ENCODE measurements at regions not wholly inside any gene's neighbourhood (a gene's known extent, or its start where the extent isn't known, plus 50 kb on each side); places are given as distances from the start of the nearest gene placed in this dataset.
"Not testable (repeated sequence)": the region's sequence is repeated elsewhere in the genome, so short reads cannot be mapped to it uniquely, and the experiment has no call there.

- no peak for DNase-seq
These were observed 199.9 kb downstream of the FAM181B start for GRCh38 chr11:82533628-82534327.

- DNase-seq: no peak
These were observed 203.7 kb downstream of the FAM181B start for GRCh38 chr11:82529936-82530335.

GRCh38 chr11:82527081-82527584, 206.5 kb downstream of the FAM181B start:
- DNase-seq: no peak

- DNase-seq: no peak
These were observed 210.5 kb downstream of the FAM181B start for GRCh38 chr11:82523141-82523540.

GRCh38 chr11:82521427-82521826, 212.2 kb downstream of the FAM181B start:
- no peak for DNase-seq

- no peak for DNase-seq
These were observed 226.4 kb downstream of the FAM181B start for GRCh38 chr11:82507288-82507687.

- no peak for DNase-seq
These were observed 228.3 kb downstream of the FAM181B start for GRCh38 chr11:82505379-82505778.

GRCh38 chr11:82501174-82501573, 232.5 kb downstream of the FAM181B start:
- DNase-seq: not testable (repeated sequence)

GRCh38 chr11:82494988-82495432, 238.7 kb downstream of the FAM181B start:
- no peak for DNase-seq

GRCh38 chr11:82474876-82475275, 258.8 kb downstream of the FAM181B start:
- no peak for DNase-seq

GRCh38 chr11:82465481-82465880, 268.2 kb downstream of the FAM181B start:
- no peak for DNase-seq

- no peak for DNase-seq
These were observed 270.9 kb downstream of the FAM181B start for GRCh38 chr11:82462608-82463242.

GRCh38 chr11:82458761-82459160, 274.9 kb downstream of the FAM181B start:
- DNase-seq: no peak

- DNase-seq: no peak
These were observed 275.5 kb downstream of the FAM181B start for GRCh38 chr11:82458147-82458546.

- no peak for DNase-seq
These were observed 282.7 kb downstream of the FAM181B start for GRCh38 chr11:82450996-82451395.

- no peak for DNase-seq
These were observed 327.1 kb downstream of the FAM181B start for GRCh38 chr11:82406611-82407010.

GRCh38 chr11:82405421-82405820, 328.2 kb downstream of the FAM181B start:
- DNase-seq: no peak

GRCh38 chr11:82404981-82405380, 328.7 kb downstream of the FAM181B start:
- DNase-seq: no peak

GRCh38 chr11:82403640-82404305, 329.9 kb downstream of the FAM181B start:
- no peak for DNase-seq

- DNase-seq: no peak
These were observed 335.3 kb downstream of the FAM181B start for GRCh38 chr11:82398300-82398815.

GRCh38 chr11:82396639-82397038, 337.0 kb downstream of the FAM181B start:
- DNase-seq: not testable (repeated sequence)

GRCh38 chr11:82384308-82384707, 349.4 kb downstream of the FAM181B start:
- no peak for DNase-seq

- DNase-seq: no peak
These were observed 359.7 kb downstream of the FAM181B start for GRCh38 chr11:82373781-82374542.
